ENCODE measurements at regions not wholly inside any gene's neighbourhood (a gene's known extent, or its start where the extent isn't known, plus 50 kb on each side); places are given as distances from the start of the nearest gene placed in this dataset.

DNA sequence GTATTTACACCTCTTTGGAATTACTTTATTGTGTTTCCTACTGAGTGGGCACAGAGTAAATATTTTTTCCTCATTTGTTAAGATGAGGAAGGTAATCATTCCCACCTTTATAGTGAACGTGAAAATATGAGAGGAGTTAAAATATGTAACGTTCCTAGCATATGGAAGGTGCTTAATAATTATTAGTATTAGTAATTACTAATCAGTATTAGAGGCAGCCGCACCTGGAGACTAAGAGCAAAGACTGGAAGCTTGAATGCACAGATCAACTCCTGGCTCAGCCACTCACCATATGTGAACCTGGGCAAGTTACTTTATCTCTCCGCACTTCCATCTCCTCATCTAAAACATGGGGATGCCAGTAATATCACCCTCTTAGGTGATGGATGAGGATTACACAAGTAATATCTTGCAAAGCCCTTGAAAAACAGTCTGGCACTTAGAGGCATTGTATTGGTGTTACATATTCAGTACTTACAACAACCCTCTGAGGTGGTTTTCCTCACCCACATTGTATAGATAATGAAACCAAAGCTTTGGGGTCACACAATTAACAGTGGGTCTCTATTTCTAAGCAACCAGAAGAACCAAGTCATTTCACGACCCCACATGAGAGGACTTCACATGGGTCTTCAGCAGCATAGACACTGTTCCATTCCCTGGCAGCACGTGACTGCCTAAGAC, 100.3 kb upstream of the KCTD1 start:
- no peaks in the 10 kb centered on the region for H3K4me1 ChIP-seq
- TF ChIP-seq, protein P1, sequence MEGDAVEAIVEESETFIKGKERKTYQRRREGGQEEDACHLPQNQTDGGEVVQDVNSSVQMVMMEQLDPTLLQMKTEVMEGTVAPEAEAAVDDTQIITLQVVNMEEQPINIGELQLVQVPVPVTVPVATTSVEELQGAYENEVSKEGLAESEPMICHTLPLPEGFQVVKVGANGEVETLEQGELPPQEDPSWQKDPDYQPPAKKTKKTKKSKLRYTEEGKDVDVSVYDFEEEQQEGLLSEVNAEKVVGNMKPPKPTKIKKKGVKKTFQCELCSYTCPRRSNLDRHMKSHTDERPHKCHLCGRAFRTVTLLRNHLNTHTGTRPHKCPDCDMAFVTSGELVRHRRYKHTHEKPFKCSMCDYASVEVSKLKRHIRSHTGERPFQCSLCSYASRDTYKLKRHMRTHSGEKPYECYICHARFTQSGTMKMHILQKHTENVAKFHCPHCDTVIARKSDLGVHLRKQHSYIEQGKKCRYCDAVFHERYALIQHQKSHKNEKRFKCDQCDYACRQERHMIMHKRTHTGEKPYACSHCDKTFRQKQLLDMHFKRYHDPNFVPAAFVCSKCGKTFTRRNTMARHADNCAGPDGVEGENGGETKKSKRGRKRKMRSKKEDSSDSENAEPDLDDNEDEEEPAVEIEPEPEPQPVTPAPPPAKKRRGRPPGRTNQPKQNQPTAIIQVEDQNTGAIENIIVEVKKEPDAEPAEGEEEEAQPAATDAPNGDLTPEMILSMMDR (IDR thresholded peaks at IDR 0.05): no peak
- TF ChIP-seq EP300 (IDR thresholded peaks at IDR 0.05) (no peak), POLR2AphosphoS5 (IDR thresholded peaks at IDR 0.05) (no peak), POLR2A (IDR thresholded peaks at IDR 0.05) (no peak)
- intact Hi-C loops (cut with DNase I): loop anchor here (5.0 to 10.0 kb wide), 2 partner anchors 266 to 344 kb away; no protein-coding TSS in a partner anchor
- H3K4me3 ChIP-seq: no peak overlapping the region
- H3K36me3 ChIP-seq: no peaks in the 10 kb centered on the region
- no peaks in the 10 kb centered on the region for H3K9me3 ChIP-seq
- DNase-seq: no peak
- 70 to 78% methylated on average over 6 of the region's 6 CpGs for WGBS, 2 donors
- no peaks in the 10 kb centered on the region for H3K27me3 ChIP-seq
- H3K27ac ChIP-seq: no peak overlapping the region

DNA sequence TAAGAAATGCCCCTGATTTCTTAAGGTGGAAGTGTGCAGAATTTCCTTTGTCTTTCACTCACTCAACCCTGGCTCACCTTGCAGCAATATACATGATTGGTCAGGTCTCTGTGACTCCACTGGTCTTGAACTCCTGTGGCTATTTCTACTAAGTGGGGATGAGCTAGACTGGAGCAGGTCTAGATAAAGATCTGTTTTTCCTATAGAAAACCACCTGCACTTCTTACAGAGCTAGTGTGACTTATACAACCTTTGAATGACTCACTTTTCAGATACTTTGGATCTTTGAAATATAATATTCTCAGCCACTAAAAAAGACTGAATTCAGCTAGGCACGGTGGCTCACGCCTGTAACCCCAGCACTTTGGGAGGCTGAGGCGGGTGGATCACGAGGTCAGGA, 98.5 kb upstream of the KCTD1 start:
- no peaks in the 10 kb centered on the region for H3K4me1 ChIP-seq
- no peaks in the 10 kb centered on the region for H3K9me3 ChIP-seq
- H3K36me3 ChIP-seq: no peaks in the 10 kb centered on the region
- no peaks in the 10 kb centered on the region for H3K27me3 ChIP-seq
- no peak overlapping the region for H3K27ac ChIP-seq
- 81 to 87% methylated on average over 4 of the region's 4 CpGs for WGBS, 2 donors
- DNase-seq: no peak
- intact Hi-C loops (cut with DNase I): loop anchor here (5.0 to 10.0 kb wide), 2 partner anchors 265 to 342 kb away; no protein-coding TSS in a partner anchor
- H3K4me3 ChIP-seq: no peak overlapping the region
- no peak for TF ChIP-seq EP300 (IDR thresholded peaks at IDR 0.05)
- TF ChIP-seq, protein P1 (IDR thresholded peaks at IDR 0.05): no peak
- no peak for TF ChIP-seq POLR2A (IDR thresholded peaks at IDR 0.05)
- no peak for TF ChIP-seq POLR2AphosphoS5 (IDR thresholded peaks at IDR 0.05)

DNA sequence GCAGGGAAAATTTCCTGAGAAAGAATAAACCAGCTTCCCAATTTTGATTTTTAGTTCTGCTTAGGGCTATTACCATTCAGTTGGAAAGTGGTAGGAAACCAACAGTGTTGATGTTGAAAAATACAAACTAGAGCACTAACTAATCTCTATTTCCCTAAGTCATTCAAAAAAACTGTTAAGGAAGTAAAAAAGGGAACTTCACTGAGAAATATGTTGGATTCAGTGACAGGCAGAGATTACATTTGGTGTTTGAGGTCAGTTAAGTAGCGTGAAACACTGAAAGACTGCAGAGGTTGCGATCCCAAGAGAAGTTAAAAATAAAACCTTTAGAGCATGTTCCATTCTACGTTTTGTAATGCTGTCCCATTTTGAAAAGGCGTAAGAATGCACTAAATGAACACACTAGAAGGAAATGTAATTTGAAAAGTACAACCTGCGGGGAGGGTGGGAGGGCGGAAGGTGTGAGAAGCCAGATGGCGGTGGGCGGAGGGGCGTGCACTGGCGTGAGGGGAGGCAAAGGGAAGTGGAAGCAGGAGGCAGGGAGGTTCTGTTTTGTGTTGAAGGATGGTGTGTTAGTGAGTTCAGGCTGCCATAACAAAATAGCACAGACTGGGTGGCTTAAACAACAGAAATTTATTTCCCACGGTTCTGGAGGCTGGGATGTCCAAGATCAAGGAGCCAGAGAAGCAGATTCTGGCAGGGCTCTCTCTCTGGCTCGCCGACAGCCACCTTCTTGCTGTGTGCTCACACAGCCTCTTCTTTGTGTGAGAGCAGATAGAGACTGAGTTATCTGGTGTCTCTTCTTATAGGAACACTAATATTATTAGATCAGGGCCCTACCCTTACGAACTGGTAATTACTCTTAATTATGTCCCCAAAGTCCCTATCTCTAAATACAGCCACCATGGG, 94.3 kb upstream of the KCTD1 start:
- no peak for DNase-seq
- 73 to 87% methylated on average over 14 of the region's 14 CpGs for WGBS, 2 donors
- no peaks in the 10 kb centered on the region for H3K9me3 ChIP-seq
- intact Hi-C loops (cut with DNase I): loop anchor here (10.0 kb wide), 1 partner anchor 338 kb away; no protein-coding TSS in a partner anchor
- no peaks in the 10 kb centered on the region for H3K27me3 ChIP-seq
- no peaks in the 10 kb centered on the region for H3K4me1 ChIP-seq
- TF ChIP-seq POLR2A (IDR thresholded peaks at IDR 0.05) (no peak), EP300 (IDR thresholded peaks at IDR 0.05) (no peak), POLR2AphosphoS5 (IDR thresholded peaks at IDR 0.05) (no peak)
- TF ChIP-seq, protein P1 (IDR thresholded peaks at IDR 0.05): no peak
- H3K4me3 ChIP-seq: no peak overlapping the region
- H3K27ac ChIP-seq: no peak overlapping the region
- no peaks in the 10 kb centered on the region for H3K36me3 ChIP-seq

DNA sequence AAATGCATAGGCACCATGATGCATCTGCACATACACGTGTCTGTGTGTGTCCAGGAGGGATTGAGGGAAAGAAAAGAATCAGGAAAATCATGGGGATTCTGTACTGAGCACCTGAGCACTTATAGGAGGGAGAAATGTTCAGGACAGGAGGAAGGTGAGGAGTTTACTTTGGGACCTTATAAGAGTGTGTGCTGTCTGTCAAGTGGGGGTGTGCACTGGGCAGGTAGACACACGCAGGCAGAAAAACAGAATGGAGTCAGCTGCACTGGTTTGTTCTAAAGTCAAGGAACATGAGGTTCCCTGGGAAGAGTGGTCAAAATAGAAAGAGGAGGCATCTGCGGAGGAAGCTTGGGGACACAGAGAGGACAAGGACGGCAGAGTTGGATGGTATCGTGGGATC, 92.2 kb upstream of the KCTD1 start:
- H3K27ac ChIP-seq: no peak overlapping the region
- WGBS, 2 donors: 90 to 95% methylated on average over 5 of the region's 5 CpGs
- intact Hi-C loops (cut with DNase I): loop anchor here (10.0 kb wide), 1 partner anchor 336 kb away; no protein-coding TSS in a partner anchor
- H3K27me3 ChIP-seq: no peaks in the 10 kb centered on the region
- DNase-seq: no peak
- H3K4me1 ChIP-seq: no peaks in the 10 kb centered on the region
- no peaks in the 10 kb centered on the region for H3K9me3 ChIP-seq
- TF ChIP-seq, protein P1 (IDR thresholded peaks at IDR 0.05): no peak
- TF ChIP-seq POLR2AphosphoS5 (IDR thresholded peaks at IDR 0.05): no peak
- TF ChIP-seq POLR2A (IDR thresholded peaks at IDR 0.05): no peak
- no peak for TF ChIP-seq EP300 (IDR thresholded peaks at IDR 0.05)
- H3K4me3 ChIP-seq: no peak overlapping the region
- H3K36me3 ChIP-seq: no peaks in the 10 kb centered on the region

Data from sigmoid colon (tissue), 6 donors.